ENCODE measurements at regions not wholly inside any gene's neighbourhood (a gene's known extent, or its start where the extent isn't known, plus 50 kb on each side); places are given as distances from the start of the nearest gene placed in this dataset.

DNA sequence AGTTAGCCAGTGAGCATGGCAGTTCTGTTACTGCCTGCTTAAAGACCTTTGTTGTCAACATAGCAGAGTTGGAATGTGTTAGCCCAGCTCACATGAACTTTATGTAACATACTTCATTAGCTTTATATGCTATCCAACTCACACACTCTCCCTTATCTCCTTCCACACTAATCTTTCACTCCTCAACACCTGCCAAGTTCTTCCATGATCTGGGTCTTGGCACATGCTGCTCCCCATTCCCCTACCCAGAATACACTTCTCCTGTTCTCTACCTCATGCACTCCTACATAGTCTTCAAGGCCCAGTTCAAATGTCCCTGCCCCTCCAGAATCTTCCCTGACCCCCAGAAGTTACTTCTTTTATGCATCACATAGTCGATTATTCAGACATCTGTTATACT lies 179.3 kb downstream of the KATNAL1 start:
- DNase-seq (ENCODE audit: low spot score in 2 of 2): no peak

DNA sequence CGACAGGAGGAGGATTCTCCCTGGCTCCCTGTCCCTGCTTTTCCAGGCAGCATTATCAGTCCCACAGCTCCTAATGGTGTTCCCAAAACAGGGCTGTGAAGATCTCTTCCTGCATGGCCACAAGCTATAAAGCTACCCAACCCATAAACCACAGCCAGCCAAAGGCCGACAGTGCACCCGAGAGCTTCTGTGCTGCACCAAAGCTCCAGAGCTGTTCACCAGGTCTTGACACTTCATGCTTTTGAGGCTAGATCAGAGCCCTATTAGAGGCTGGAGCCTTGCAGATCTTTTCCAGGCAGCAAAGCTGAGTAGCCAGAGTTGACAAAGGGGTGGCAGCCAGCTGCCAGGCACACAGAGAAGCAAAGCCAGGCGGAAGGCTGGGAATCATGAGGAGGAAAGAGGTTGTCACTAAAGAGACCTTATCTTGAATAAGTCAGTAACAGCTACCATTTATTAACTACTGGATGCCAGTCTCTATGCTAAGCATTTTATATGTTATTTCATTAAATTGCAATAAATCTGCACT lies 180.4 kb downstream of the KATNAL1 start:
- peaks cover 24% of the 10 kb centered on the region for H3K4me1 ChIP-seq
- no peak for TF ChIP-seq EP300 (IDR thresholded peaks at IDR 0.05)
- TF ChIP-seq, protein P1, sequence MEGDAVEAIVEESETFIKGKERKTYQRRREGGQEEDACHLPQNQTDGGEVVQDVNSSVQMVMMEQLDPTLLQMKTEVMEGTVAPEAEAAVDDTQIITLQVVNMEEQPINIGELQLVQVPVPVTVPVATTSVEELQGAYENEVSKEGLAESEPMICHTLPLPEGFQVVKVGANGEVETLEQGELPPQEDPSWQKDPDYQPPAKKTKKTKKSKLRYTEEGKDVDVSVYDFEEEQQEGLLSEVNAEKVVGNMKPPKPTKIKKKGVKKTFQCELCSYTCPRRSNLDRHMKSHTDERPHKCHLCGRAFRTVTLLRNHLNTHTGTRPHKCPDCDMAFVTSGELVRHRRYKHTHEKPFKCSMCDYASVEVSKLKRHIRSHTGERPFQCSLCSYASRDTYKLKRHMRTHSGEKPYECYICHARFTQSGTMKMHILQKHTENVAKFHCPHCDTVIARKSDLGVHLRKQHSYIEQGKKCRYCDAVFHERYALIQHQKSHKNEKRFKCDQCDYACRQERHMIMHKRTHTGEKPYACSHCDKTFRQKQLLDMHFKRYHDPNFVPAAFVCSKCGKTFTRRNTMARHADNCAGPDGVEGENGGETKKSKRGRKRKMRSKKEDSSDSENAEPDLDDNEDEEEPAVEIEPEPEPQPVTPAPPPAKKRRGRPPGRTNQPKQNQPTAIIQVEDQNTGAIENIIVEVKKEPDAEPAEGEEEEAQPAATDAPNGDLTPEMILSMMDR (IDR thresholded peaks at IDR 0.05): no peak
- TF ChIP-seq POLR2A (IDR thresholded peaks at IDR 0.05): no peak
- TF ChIP-seq POLR2AphosphoS5 (IDR thresholded peaks at IDR 0.05): no peak
- H3K9me3 ChIP-seq: no peaks in the 10 kb centered on the region
- peak overlapping the region; percentile 66 for H3K27ac ChIP-seq
- WGBS: 71% methylated on average over 4 of the region's 4 CpGs
- no peaks in the 10 kb centered on the region for H3K36me3 ChIP-seq
- DNase-seq (ENCODE audit: low spot score in 2 of 2): no peak
- no peaks in the 10 kb centered on the region for H3K27me3 ChIP-seq
- H3K4me3 ChIP-seq: no peak overlapping the region

More for the DNA sequence above, 179.3 kb downstream of the KATNAL1 start:
- peak overlapping the region; percentile 66 for H3K27ac ChIP-seq
- no peaks in the 10 kb centered on the region for H3K27me3 ChIP-seq
- H3K36me3 ChIP-seq: no peaks in the 10 kb centered on the region
- no peaks in the 10 kb centered on the region for H3K9me3 ChIP-seq
- no peak overlapping the region for H3K4me3 ChIP-seq
- TF ChIP-seq, protein P1 (IDR thresholded peaks at IDR 0.05): no peak
- TF ChIP-seq POLR2A (IDR thresholded peaks at IDR 0.05): no peak
- TF ChIP-seq POLR2AphosphoS5 (IDR thresholded peaks at IDR 0.05): no peak
- no peak for TF ChIP-seq EP300 (IDR thresholded peaks at IDR 0.05)
- H3K4me1 ChIP-seq: peaks cover 32% of the 10 kb centered on the region
- WGBS: 77% methylated on average over 1 of the region's 1 CpG

DNA sequence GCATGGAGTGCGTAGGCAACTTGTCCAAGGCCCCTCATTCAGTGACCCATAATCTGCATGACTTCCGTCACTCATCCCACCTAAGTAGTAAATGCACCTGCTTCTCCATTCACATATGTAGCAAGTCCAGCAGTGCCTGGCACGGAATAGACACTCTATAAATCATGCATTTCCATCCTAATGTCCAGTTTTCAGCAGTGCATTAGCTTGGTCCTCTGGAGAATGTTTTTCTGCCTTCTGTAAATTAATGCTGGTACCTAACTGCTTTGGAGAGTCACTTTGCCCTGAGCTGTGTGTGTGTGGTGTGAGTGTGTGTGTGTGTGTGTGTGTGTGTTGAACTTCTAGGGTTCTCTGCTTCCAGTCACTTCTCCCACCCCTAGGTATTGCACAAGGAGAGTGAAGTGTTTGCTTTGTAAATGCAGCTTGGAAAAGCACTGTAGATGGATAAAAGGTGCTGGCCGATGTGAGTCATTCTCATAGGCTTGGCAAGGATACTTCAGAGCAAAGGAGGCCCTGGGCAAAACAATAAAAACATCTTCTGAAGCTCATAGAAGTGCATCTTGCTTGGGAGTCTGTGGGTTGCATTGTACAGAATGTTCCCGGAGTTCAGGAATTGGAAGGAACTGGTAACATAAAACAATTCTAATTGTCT lies 181.8 kb downstream of the KATNAL1 start:
- no peaks in the 10 kb centered on the region for H3K9me3 ChIP-seq
- no peak overlapping the region for H3K4me3 ChIP-seq
- DNase-seq (ENCODE audit: low spot score in 2 of 2): no peak
- H3K27me3 ChIP-seq: no peaks in the 10 kb centered on the region
- H3K27ac ChIP-seq: peak overlapping the region; percentile 23
- 19% methylated on average over 5 of the region's 5 CpGs for WGBS
- no peaks in the 10 kb centered on the region for H3K36me3 ChIP-seq
- TF ChIP-seq POLR2AphosphoS5 (IDR thresholded peaks at IDR 0.05) (peak in 2 of 3 donors; percentile 49 to 72), EP300 (IDR thresholded peaks at IDR 0.05) (no peak)
- H3K4me1 ChIP-seq: peaks cover 24% of the 10 kb centered on the region

DNA sequence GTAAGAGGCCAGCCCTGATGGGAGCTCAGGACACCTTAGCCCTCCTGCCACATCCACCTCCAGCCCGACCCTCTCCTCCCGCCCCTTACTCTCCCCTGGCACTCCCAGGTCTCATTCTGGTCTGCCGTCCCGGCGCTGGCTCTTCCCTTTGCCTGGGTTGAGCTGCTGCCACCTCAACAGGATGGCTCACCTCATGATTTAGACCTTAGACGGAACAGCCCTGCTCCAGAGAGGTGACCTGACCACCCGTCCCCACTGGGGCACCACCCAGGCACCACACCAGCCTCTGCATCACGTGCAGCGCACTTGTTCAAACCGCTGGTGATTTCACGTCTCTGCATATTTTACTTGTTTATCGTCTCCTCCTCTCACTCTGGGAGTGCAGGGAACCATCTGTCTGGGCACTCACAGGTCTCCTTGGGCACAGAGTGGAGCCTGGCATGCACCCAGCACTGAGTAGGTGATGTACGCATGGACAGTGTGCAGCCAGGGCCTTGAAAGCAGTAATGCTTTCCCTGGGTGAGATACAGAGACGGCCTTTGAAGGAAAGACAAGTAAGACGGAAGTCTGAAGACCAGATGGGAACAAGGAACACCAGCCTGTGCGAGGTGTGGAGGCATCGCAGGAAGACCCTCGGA lies 183.1 kb downstream of the KATNAL1 start:
- TF ChIP-seq POLR2AphosphoS5 (IDR thresholded peaks at IDR 0.05) (no peak), EP300 (IDR thresholded peaks at IDR 0.05) (no peak), POLR2A (IDR thresholded peaks at IDR 0.05) (no peak)
- TF ChIP-seq, protein P1 (IDR thresholded peaks at IDR 0.05): no peak
- Histone ChIP-seq H3K27ac (no peak overlapping the region), H3K27me3 (no peaks in the 10 kb centered on the region), H3K36me3 (no peaks in the 10 kb centered on the region), H3K9me3 (no peaks in the 10 kb centered on the region), H3K4me3 (no peak overlapping the region), H3K4me1 (peaks cover 32% of the 10 kb centered on the region)
- DNase-seq (ENCODE audit: low spot score in 2 of 2): no peak
- WGBS: 92% methylated on average over 18 of the region's 18 CpGs

DNA sequence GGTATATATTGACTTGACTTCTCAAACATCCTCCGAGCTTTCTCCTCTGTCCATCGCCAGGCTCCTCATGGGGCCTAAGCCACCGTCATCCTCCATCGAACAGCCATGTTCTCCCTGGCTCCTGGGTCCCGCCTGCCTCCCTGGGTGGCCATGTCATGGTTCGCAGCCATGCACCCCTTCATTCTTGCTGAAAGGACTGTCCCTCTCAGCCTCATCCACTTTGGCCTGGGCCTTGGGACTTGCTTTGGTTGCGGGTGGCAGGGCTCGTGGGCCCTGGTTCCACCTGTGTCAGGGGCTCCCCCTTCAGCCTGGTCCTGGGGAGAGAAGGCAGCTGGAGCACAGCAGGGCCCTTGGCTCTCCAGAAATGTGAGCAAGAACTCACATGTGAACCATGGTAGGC lies 183.8 kb downstream of the KATNAL1 start:
- H3K4me1 ChIP-seq: peaks cover 36% of the 10 kb centered on the region
- 98% methylated on average over 7 of the region's 8 CpGs for WGBS
- no peak overlapping the region for H3K27ac ChIP-seq
- H3K9me3 ChIP-seq: no peaks in the 10 kb centered on the region
- TF ChIP-seq POLR2A (IDR thresholded peaks at IDR 0.05) (no peak), POLR2AphosphoS5 (IDR thresholded peaks at IDR 0.05) (no peak), EP300 (IDR thresholded peaks at IDR 0.05) (no peak)
- TF ChIP-seq, protein P1 (IDR thresholded peaks at IDR 0.05): no peak
- no peak for DNase-seq (ENCODE audit: low spot score in 2 of 2)
- H3K27me3 ChIP-seq: no peaks in the 10 kb centered on the region
- H3K36me3 ChIP-seq: no peaks in the 10 kb centered on the region
- no peak overlapping the region for H3K4me3 ChIP-seq
